SJCRH30 (cell line): ENCODE measurements at regions not wholly inside any gene's neighbourhood (a gene's known extent, or its start where the extent isn't known, plus 50 kb on each side); places are given as distances from the start of the nearest gene placed in this dataset.
"Not testable (repeated sequence)": the region's sequence is repeated elsewhere in the genome, so short reads cannot be mapped to it uniquely, and the experiment has no call there.

Experiments used
- DNase-seq, 2 experiments: peaks; one replicate each; pipeline ENCODE4 v3.0.0-alpha.2; 2015 to 2020
- H3K27ac ChIP-seq: fragments of 250-450 bp; sonication (Bioruptor Pico); 2 replicates; pipeline ENCODE4 v1.5.1; 2020; ENCODE audit warnings: mild to moderate bottlenecking, moderate library complexity
- H3K27me3 ChIP-seq: fragments of 250-450 bp; sonication (Bioruptor Pico); 2 replicates; pipeline ENCODE4 v1.5.1; 2020; ENCODE audit warnings: mild to moderate bottlenecking, moderate library complexity
- H3K36me3 ChIP-seq: fragments of 250-450 bp; sonication (Bioruptor Pico); 2 replicates; pipeline ENCODE4 v1.5.1; 2020; ENCODE audit warnings: mild to moderate bottlenecking, moderate library complexity
- H3K4me1 ChIP-seq: fragments of 250-450 bp; sonication (Bioruptor Pico); 2 replicates; pipeline ENCODE4 v1.5.1; 2020; ENCODE audit warnings: mild to moderate bottlenecking, moderate library complexity
- H3K4me3 ChIP-seq: fragments of 250-450 bp; sonication (Bioruptor Pico); 2 replicates; pipeline ENCODE4 v1.5.1; 2020; ENCODE audit warnings: mild to moderate bottlenecking, moderate library complexity
- H3K9me3 ChIP-seq: fragments of 250-450 bp; sonication (Bioruptor Pico); replicated peaks from 2 replicates; pipeline ENCODE4 v1.5.1; 2020; ENCODE audit warnings: mild to moderate bottlenecking, moderate library complexity

DNA sequence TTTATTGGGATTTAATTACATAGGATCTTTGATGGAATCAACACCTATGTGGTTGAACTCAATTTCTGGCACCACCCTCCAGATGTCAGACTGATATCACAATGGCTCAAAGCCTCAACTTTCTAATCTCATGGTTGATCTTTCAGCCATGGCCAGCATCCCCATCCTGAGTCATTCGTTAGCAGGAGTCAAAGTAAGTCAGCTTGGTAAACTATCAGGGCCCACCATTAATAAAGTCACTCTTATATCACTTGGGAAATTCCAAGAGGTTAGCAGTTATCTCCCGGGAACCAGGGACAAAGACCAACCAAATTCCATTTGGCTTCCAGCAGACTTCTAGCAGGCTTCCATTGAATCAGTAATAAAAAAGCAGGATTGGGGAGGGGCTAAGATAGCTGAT, 50.7 kb upstream of the TNFSF4 start:
- H3K36me3 ChIP-seq: no peaks in the 10 kb centered on the region
- no peaks in the 10 kb centered on the region for H3K27me3 ChIP-seq
- H3K4me1 ChIP-seq: peaks cover 21% of the 10 kb centered on the region
- peak overlapping the region; percentile 78 for H3K27ac ChIP-seq
- H3K4me3 ChIP-seq: no peak overlapping the region
- no peak for DNase-seq
- peaks cover 21% of the 10 kb centered on the region for H3K9me3 ChIP-seq

GRCh38 chr1:173258479-173259264, 51.5 kb upstream of the TNFSF4 start:
- Histone ChIP-seq H3K4me3 (no peak overlapping the region), H3K27me3 (no peaks in the 10 kb centered on the region), H3K27ac (peak overlapping the region; percentile 78), H3K36me3 (no peaks in the 10 kb centered on the region), H3K4me1 (peaks cover 21% of the 10 kb centered on the region), H3K9me3 (peaks cover 21% of the 10 kb centered on the region)
- peak; percentile 91 for DNase-seq

GRCh38 chr1:173260329-173260728, 53.2 kb upstream of the TNFSF4 start:
- not testable (repeated sequence) for H3K36me3 ChIP-seq, H3K27ac ChIP-seq, DNase-seq, H3K27me3 ChIP-seq, H3K4me3 ChIP-seq
- peaks cover 21% of the 10 kb centered on the region for H3K4me1 ChIP-seq
- H3K9me3 ChIP-seq: peaks cover 21% of the 10 kb centered on the region

DNA sequence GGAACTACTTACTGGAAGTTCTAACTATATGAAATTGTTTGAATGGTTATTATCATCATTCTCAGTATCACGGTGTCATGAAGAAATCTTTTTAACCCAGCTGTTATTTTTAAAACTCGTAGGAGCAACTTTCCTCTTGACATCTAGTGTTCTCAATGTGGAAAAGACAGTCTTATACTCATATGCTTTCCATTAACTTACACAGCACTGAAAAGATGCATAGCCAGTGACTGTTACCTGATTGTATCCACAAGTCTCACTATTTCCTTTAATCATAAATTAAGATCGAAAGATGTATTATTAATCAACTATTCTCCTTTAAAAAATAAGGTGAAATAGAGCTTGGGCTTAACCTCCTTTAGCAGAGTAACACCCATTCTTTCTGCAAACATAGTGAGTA, 59.7 kb upstream of the TNFSF4 start:
- Histone ChIP-seq H3K27ac (no peak overlapping the region), H3K4me1 (peaks cover 52% of the 10 kb centered on the region), H3K36me3 (no peaks in the 10 kb centered on the region), H3K9me3 (no peaks in the 10 kb centered on the region), H3K4me3 (no peak overlapping the region), H3K27me3 (no peaks in the 10 kb centered on the region)
- DNase-seq: no peak

GRCh38 chr1:173267453-173267945, 60.4 kb upstream of the TNFSF4 start:
- Histone ChIP-seq H3K27ac (peak overlapping the region; percentile 5; the same call in 1 of the 2 replicates), H3K36me3 (no peaks in the 10 kb centered on the region), H3K4me1 (peaks cover 59% of the 10 kb centered on the region), H3K4me3 (no peak overlapping the region), H3K27me3 (no peaks in the 10 kb centered on the region), H3K9me3 (no peaks in the 10 kb centered on the region)
- DNase-seq: peak; percentile 27 to 44

DNA sequence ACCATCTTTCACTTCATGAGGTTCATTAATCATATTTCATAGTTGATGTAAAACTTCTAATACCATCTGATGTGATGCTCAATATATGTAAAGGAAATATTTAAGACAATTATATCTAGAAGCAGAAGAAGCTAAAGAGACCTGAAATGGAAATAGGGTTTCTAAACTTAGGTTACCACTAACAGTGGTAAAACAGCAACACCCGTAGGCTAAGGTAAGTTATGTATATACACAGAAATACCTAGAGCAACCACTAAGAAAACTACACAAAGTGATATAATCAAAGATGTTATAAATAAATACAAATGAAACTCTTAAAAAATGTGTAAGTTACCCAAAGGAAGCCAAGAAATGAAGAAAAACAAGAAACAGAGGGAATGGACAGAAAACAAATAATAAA, 61.1 kb upstream of the TNFSF4 start:
- no peaks in the 10 kb centered on the region for H3K36me3 ChIP-seq
- no peak overlapping the region for H3K4me3 ChIP-seq
- no peaks in the 10 kb centered on the region for H3K27me3 ChIP-seq
- H3K4me1 ChIP-seq: peaks cover 66% of the 10 kb centered on the region
- H3K9me3 ChIP-seq: no peaks in the 10 kb centered on the region
- DNase-seq: no peak
- peak overlapping the region; percentile 97 for H3K27ac ChIP-seq

DNA sequence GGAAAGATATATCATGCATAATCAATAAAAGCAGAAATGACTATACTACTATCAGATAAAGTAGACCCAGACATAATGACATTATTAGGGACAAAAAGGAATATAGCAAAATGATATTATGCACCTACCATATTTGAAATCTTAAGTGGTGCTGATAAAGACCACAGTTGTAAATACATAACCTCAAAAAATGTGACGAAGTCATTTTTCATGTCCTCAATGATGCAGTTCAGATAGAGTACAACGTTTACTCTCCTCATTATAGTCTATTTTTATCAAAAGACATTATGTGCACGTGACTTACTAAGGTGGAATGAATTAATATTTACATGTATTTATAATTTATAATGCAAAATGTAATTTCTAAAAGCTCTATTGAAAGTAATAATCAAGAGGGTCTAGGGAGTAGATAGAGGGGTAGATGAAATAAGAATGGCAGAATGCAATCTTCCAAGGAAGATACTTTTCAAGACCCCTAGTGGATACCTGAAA, 61.7 kb upstream of the TNFSF4 start:
- no peaks in the 10 kb centered on the region for H3K27me3 ChIP-seq
- H3K27ac ChIP-seq: peak overlapping the region; percentile 97
- peaks cover 66% of the 10 kb centered on the region for H3K4me1 ChIP-seq
- no peaks in the 10 kb centered on the region for H3K36me3 ChIP-seq
- no peak overlapping the region for H3K4me3 ChIP-seq
- no peaks in the 10 kb centered on the region for H3K9me3 ChIP-seq
- peak in 1 of 2 experiments; percentile 6 for DNase-seq

DNA sequence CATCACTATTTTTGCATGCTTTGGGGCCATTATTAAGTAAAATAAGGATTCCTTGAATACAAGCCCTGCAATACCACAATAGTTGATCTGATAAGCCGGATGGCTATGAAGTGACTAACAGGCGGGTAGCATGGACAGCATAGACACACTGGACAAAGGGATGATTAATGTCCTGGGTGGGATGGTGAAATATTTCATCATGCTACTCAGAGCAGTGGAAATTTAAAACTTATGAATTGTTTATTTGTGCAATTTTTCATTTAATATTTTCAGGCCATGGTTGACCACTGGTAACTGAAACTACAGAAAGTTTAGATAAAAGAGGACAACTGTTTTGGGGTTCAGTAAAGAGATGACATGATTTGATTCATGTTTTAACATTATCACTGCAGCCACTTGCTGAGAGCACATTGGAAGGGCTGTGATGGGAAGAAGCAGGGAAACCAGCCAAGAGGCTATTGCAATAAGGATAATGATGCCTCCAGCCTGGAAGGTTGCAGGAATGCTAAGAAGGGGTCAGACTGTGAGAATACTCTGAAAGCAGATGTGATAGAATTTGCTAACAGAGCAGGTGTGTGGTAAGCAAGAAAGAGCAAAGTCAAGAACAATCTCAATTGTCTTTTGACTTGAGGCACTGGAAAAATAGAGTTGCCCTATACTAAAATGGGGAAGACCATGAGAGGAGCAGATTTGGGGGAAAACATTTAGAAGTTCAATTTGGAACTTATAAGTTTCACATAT, 62.5 kb upstream of the TNFSF4 start:
- no peaks in the 10 kb centered on the region for H3K9me3 ChIP-seq
- no peaks in the 10 kb centered on the region for H3K27me3 ChIP-seq
- no peak overlapping the region for H3K4me3 ChIP-seq
- H3K27ac ChIP-seq: peak overlapping the region; percentile 97
- no peaks in the 10 kb centered on the region for H3K36me3 ChIP-seq
- DNase-seq: peak; percentile 73 to 85
- H3K4me1 ChIP-seq: peaks cover 68% of the 10 kb centered on the region

GRCh38 chr1:173270243-173270642, 63.1 kb upstream of the TNFSF4 start:
- DNase-seq: no peak
- Histone ChIP-seq H3K4me3 (no peak overlapping the region), H3K9me3 (no peaks in the 10 kb centered on the region), H3K4me1 (peaks cover 74% of the 10 kb centered on the region), H3K27me3 (no peaks in the 10 kb centered on the region), H3K27ac (peak overlapping the region; percentile 97), H3K36me3 (no peaks in the 10 kb centered on the region)

DNA sequence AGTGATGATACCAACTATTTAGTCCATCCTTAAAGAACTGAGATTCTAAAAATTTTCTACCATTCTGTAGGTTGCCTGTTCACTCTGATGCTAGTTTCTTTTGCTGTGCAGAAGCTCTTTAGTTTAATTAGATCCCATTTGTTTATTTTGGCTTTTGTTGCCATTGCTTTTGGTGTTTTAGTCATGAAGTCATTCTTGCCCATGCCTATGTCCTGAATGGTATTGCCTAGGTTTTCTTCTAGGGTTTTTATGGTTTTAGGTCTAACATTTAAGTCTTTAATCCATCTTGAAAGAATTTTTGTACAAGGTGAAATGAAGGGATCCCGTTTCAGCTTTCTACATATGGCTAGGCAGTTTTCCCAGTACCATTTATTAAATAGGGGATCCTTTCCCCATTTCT, 63.9 kb upstream of the TNFSF4 start:
- H3K36me3 ChIP-seq, H3K9me3 ChIP-seq, H3K27me3 ChIP-seq, H3K4me3 ChIP-seq: not testable (repeated sequence)
- Histone ChIP-seq H3K4me1 (peaks cover 82% of the 10 kb centered on the region), H3K27ac (peak overlapping the region; percentile 97)
- peak in 1 of 2 experiments; percentile 28 for DNase-seq

- Histone ChIP-seq H3K27me3 (no peaks in the 10 kb centered on the region), H3K4me1 (peaks cover 52% of the 10 kb centered on the region), H3K36me3 (no peaks in the 10 kb centered on the region), H3K27ac (peak overlapping the region; percentile 22; the same call in 1 of the 2 replicates), H3K9me3 (peaks cover 3% of the 10 kb centered on the region; the same call in 1 of the 2 replicates), H3K4me3 (no peak overlapping the region)
- peak; percentile 65 to 84 for DNase-seq
Observed at GRCh38 chr1:173275496-173275895, 68.4 kb upstream of the TNFSF4 start.

DNA sequence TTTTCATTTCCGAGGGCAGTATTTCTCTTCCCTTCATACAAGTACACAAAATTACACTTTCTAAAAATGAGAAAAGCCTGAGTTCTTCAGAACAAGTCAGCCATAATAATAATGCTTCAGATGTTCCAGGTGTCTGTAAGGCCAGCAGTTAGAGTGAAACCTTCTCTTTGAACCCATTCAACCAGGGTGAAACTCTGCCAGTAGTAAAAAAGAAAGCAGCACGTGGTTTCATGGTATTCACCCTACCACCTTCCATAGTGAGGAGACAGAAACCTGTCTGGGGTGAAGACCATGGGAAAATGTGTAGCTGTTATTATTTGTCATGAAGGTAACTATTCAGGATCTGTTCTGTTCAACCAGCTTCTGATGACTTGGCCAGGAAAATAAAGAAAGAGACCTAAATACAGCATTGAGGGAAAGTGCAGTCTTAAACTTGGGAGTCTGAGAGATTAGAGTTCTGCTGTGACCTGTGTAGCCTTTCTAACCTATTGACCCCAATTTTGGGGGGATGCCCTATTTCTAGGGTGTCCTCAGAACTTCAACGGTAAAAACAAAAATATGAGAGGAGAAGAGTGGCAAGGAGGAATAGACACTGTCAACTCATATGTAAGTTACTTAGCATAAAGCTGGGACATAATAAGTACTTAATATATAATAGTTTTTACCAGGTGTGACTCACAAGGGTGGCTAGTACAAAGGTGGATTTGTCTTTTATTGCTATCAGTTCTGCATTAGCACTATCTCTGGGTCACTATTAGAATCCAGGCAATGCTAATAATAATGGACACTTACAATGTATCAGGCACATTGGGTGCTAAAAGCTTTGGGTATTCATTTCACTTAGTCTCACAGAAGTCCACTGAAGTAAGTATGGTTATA, 70.0 kb upstream of the TNFSF4 start:
- Histone ChIP-seq H3K27ac (no peak overlapping the region), H3K4me1 (peaks cover 51% of the 10 kb centered on the region), H3K27me3 (no peaks in the 10 kb centered on the region), H3K4me3 (no peak overlapping the region), H3K9me3 (peaks cover 3% of the 10 kb centered on the region; the same call in 1 of the 2 replicates), H3K36me3 (no peaks in the 10 kb centered on the region)
- no peak for DNase-seq

GRCh38 chr1:173280899-173281660, 73.9 kb upstream of the TNFSF4 start:
- no peaks in the 10 kb centered on the region for H3K27me3 ChIP-seq
- peak; percentile 45 to 67 for DNase-seq
- H3K4me1 ChIP-seq: peaks cover 24% of the 10 kb centered on the region
- H3K4me3 ChIP-seq: no peak overlapping the region
- H3K9me3 ChIP-seq: peaks cover 3% of the 10 kb centered on the region; the same call in 1 of the 2 replicates
- H3K36me3 ChIP-seq: no peaks in the 10 kb centered on the region
- H3K27ac ChIP-seq: peak overlapping the region; percentile 88

DNA sequence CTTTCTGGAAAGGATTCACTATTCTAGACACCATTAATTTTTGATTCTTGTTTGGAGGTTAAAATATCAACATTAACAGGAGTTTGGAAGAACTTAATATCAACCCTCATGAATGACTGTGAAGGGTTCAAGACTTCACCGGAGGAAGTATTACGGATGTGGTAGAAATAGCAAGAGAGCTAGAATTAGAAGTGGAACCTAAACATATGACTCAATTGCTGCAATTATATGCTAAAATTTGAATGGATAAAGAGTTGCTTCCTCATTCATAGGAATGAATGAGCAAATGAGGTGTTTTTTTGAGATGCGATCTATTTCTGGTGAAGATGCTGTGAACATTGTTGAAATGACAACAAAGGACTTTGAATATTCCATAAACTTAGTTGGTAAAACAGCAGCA, 77.9 kb upstream of the TNFSF4 start:
- no peaks in the 10 kb centered on the region for H3K36me3 ChIP-seq
- no peaks in the 10 kb centered on the region for H3K27me3 ChIP-seq
- no peak for DNase-seq
- H3K4me3 ChIP-seq: no peak overlapping the region
- no peaks in the 10 kb centered on the region; the same call in 1 of the 2 replicates for H3K9me3 ChIP-seq
- H3K4me1 ChIP-seq: peaks cover 19% of the 10 kb centered on the region
- H3K27ac ChIP-seq: no peak overlapping the region
